Caco-2 (cell line): ENCODE measurements at regions not wholly inside any gene's neighbourhood (a gene's known extent, or its start where the extent isn't known, plus 50 kb on each side); places are given as distances from the start of the nearest gene placed in this dataset.

Experiments used
- BruUV-seq: library from RNA; stranded (reverse); fragments of 400-500 nt; replicated peaks from 2 replicates; lab custom pipeline; 2021; lab: Mats Ljungman, UMichigan
- CTCF ChIA-PET: fragments of 300-600 bp; sonication (Branson Sonifier 250); formaldehyde crosslinking; loops from one replicate; lab custom pipeline; 2022; ENCODE audit warnings: antibody characterized with exemption; lab: Charles Lee
- POLR2A ChIA-PET: fragments of 300-600 bp; sonication (Branson Sonifier 250); formaldehyde crosslinking; loops from one replicate; lab custom pipeline; 2022; ENCODE audit warnings: antibody characterized with exemption; lab: Charles Lee
- DNase-seq, 2 experiments: peaks; one replicate each; pipeline versions ENCODE4 v3.0.0 to v3.0.0-alpha.2; 2020 to 2022
- H3K27me3 ChIP-seq: replicated peaks from 2 replicates; pipeline ENCODE4 v1.6.0; 2011; ENCODE audit warnings: low read length; ENCODE audit not compliant: control insufficient read depth, insufficient read depth
- H3K36me3 ChIP-seq: 2 replicates; pipeline ENCODE4 v1.5.1; 2011; ENCODE audit warnings: low read length; ENCODE audit not compliant: control insufficient read depth, insufficient read depth
- H3K4me1 ChIP-seq: fragments of 250-450 bp; sonication (Bioruptor Pico); 2 replicates; pipeline ENCODE4 v1.5.1; 2020; ENCODE audit warnings: mild to moderate bottlenecking
- H3K4me3 ChIP-seq: 2 replicates; pipeline ENCODE4 v1.5.1; 2011; ENCODE audit warnings: low read depth, mild to moderate bottlenecking, control low read depth, low read length
- H3K9me3 ChIP-seq: fragments of 250-450 bp; sonication (Bioruptor Pico); 2 replicates; pipeline ENCODE4 v1.5.1; 2020; ENCODE audit warnings: mild to moderate bottlenecking, moderate library complexity
- H3K27ac Mint-ChIP-seq: one replicate; pipeline ENCODE4 v1.8.0; 2022; ENCODE audit warnings: mixed read lengths; ENCODE audit not compliant: unreplicated experiment
- H3K27me3 Mint-ChIP-seq: one replicate; pipeline ENCODE4 v1.8.0; 2022; ENCODE audit warnings: mixed read lengths; ENCODE audit not compliant: insufficient read depth, unreplicated experiment
- H3K36me3 Mint-ChIP-seq: one replicate; pipeline ENCODE4 v1.8.0; 2022; ENCODE audit warnings: mild to moderate bottlenecking, mixed read lengths; ENCODE audit not compliant: insufficient read depth, unreplicated experiment
- H3K4me1 Mint-ChIP-seq: one replicate; pipeline ENCODE4 v1.8.0; 2022; ENCODE audit warnings: low read depth, mixed read lengths; ENCODE audit not compliant: unreplicated experiment
- H3K4me3 Mint-ChIP-seq: one replicate; pipeline ENCODE4 v1.8.0; 2022; ENCODE audit warnings: mild to moderate bottlenecking, moderate library complexity, mixed read lengths; ENCODE audit not compliant: unreplicated experiment
- H3K9me3 Mint-ChIP-seq: one replicate; pipeline ENCODE4 v1.8.0; 2022; ENCODE audit warnings: mixed read lengths; ENCODE audit not compliant: unreplicated experiment
- intact Hi-C: fragments of 100-400 bp; cut with micrococcal nuclease; formaldehyde crosslinking; loops from one replicate; pipeline ENCODE4 v1.10.0; 2022; ENCODE audit not compliant: unreplicated experiment
- TF ChIP-seq, protein P1 (sequence below), 2 experiments: fragments of 200-600 bp in 1 of 2; IDR thresholded peaks; 1 replicate in 1 of 2; 2 replicates in 1 of 2; pipeline versions ENCODE4 v1.5.1 to v1.8.0; 2011 to 2022; ENCODE audit warnings: antibody characterized with exemption in 1 of 2, control low read depth in 1 of 2, inconsistent platforms in 1 of 2, low read depth in 1 of 2, low read length in 1 of 2, mild to moderate bottlenecking in 1 of 2, moderate library complexity in 1 of 2; ENCODE audit not compliant: insufficient read depth in 1 of 2, severe bottlenecking in 1 of 2, unreplicated experiment in 1 of 2

- Mint-ChIP-seq H3K4me3 (no peak overlapping the region), H3K9me3 (no peaks in the 10 kb centered on the region), H3K36me3 (no peaks in the 10 kb centered on the region), H3K27ac (no peak overlapping the region), H3K27me3 (no peaks in the 10 kb centered on the region), H3K4me1 (no peaks in the 10 kb centered on the region)
- DNase-seq = no peak
- no peaks in the 10 kb centered on the region for H3K36me3 ChIP-seq
- no peaks in the 10 kb centered on the region for H3K27me3 ChIP-seq
- TF ChIP-seq, protein P1, sequence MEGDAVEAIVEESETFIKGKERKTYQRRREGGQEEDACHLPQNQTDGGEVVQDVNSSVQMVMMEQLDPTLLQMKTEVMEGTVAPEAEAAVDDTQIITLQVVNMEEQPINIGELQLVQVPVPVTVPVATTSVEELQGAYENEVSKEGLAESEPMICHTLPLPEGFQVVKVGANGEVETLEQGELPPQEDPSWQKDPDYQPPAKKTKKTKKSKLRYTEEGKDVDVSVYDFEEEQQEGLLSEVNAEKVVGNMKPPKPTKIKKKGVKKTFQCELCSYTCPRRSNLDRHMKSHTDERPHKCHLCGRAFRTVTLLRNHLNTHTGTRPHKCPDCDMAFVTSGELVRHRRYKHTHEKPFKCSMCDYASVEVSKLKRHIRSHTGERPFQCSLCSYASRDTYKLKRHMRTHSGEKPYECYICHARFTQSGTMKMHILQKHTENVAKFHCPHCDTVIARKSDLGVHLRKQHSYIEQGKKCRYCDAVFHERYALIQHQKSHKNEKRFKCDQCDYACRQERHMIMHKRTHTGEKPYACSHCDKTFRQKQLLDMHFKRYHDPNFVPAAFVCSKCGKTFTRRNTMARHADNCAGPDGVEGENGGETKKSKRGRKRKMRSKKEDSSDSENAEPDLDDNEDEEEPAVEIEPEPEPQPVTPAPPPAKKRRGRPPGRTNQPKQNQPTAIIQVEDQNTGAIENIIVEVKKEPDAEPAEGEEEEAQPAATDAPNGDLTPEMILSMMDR (IDR thresholded peaks at IDR 0.05; ENCODE audit: insufficient read depth in 1 of 2, low read depth in 1 of 2, low read length in 1 of 2, severe bottlenecking in 1 of 2, unreplicated experiment in 1 of 2) = no peak
- no peaks in the 10 kb centered on the region for H3K9me3 ChIP-seq
- H3K4me1 ChIP-seq = no peaks in the 10 kb centered on the region
- BruUV-seq = no TSS peak
- no peak overlapping the region for H3K4me3 ChIP-seq
- ChIA-PET POLR2A (no interaction called here), CTCF (no interaction called here)
- intact Hi-C loops = no loop called here
These were observed 1929.5 kb upstream of the CDH9 start for GRCh38 chr5:28967848-28968247.

- CTCF ChIA-PET = no interaction called here
- no peaks in the 10 kb centered on the region for H3K9me3 ChIP-seq
- no peak for DNase-seq
- no peaks in the 10 kb centered on the region for H3K9me3 Mint-ChIP-seq
- no peaks in the 10 kb centered on the region for H3K27me3 ChIP-seq
- POLR2A ChIA-PET = no interaction called here
- no peaks in the 10 kb centered on the region for H3K36me3 Mint-ChIP-seq
- no peak overlapping the region for H3K4me3 ChIP-seq
- H3K36me3 ChIP-seq = no peaks in the 10 kb centered on the region
- TF ChIP-seq, protein P1 (IDR thresholded peaks at IDR 0.05; ENCODE audit: insufficient read depth in 1 of 2, low read depth in 1 of 2, low read length in 1 of 2, severe bottlenecking in 1 of 2, unreplicated experiment in 1 of 2) = no peak
- no peaks in the 10 kb centered on the region for H3K4me1 Mint-ChIP-seq
- H3K4me3 Mint-ChIP-seq = no peak overlapping the region
- H3K4me1 ChIP-seq = no peaks in the 10 kb centered on the region
- intact Hi-C loops = no loop called here
- no peaks in the 10 kb centered on the region for H3K27me3 Mint-ChIP-seq
- H3K27ac Mint-ChIP-seq = no peak overlapping the region
- no TSS peak for BruUV-seq
These were observed 1923.4 kb upstream of the CDH9 start for GRCh38 chr5:28961816-28962215.

DNA sequence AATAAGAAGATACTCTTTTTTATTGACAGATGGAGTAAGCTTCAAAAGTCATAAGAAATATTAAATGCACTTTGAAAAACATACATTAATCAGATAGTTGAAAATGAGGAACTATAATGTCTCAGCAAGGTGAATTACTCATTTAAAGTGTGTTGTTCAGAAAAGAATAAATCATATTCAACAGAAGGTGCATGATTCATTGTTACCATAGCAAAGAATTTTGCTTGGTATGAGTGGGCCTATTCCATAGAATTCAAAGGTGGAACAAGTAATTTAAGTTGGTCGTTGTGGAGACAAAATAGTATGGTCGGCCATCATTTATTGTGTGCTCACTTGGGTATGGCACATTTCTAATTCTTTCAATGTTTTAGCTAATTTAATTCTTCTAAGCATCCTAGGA lies 1920.2 kb upstream of the CDH9 start:
- intact Hi-C loops = no loop called here
- Mint-ChIP-seq H3K9me3 (no peaks in the 10 kb centered on the region), H3K36me3 (no peaks in the 10 kb centered on the region), H3K27ac (no peak overlapping the region), H3K4me3 (no peak overlapping the region), H3K27me3 (no peaks in the 10 kb centered on the region), H3K4me1 (no peaks in the 10 kb centered on the region)
- CTCF ChIA-PET = no interaction called here
- BruUV-seq = no TSS peak
- DNase-seq = no peak
- Histone ChIP-seq H3K4me3 (no peak overlapping the region), H3K36me3 (no peaks in the 10 kb centered on the region), H3K4me1 (no peaks in the 10 kb centered on the region), H3K9me3 (no peaks in the 10 kb centered on the region), H3K27me3 (no peaks in the 10 kb centered on the region)
- TF ChIP-seq, protein P1 (IDR thresholded peaks at IDR 0.05; ENCODE audit: insufficient read depth in 1 of 2, low read depth in 1 of 2, low read length in 1 of 2, severe bottlenecking in 1 of 2, unreplicated experiment in 1 of 2) = no peak
- POLR2A ChIA-PET = no interaction called here
